IMR-90 (cell line): ENCODE measurements at regions not wholly inside any gene's neighbourhood (a gene's known extent, or its start where the extent isn't known, plus 50 kb on each side); places are given as distances from the start of the nearest gene placed in this dataset.

ENCODE experiments used
- ATAC-seq: fragments of 200-7000 bp; cut with Tn5 transposase; 2 replicates; pipeline ENCODE4 v1.9.1; 2020; ENCODE audit warnings: low read depth, mild to moderate bottlenecking, moderate library complexity
- BruUV-seq: library from RNA; stranded (reverse); fragments of 400-500 nt; replicated peaks from 2 replicates; lab custom pipeline; 2021; lab: Mats Ljungman, UMichigan
- CTCF ChIA-PET: fragments of 300-600 bp; formaldehyde crosslinking; extraction: SDS; loops from one replicate; lab custom pipeline; 2021; ENCODE audit warnings: antibody characterized with exemption; lab: Yijun Ruan, JAX
- POLR2A ChIA-PET: fragments of 300-600 bp; sonication (Branson Sonifier 250); formaldehyde crosslinking; loops from one replicate; lab custom pipeline; 2022; ENCODE audit warnings: antibody characterized with exemption; ENCODE audit not compliant: unreplicated experiment; lab: Charles Lee
- DNase-seq: peaks from one replicate; pipeline ENCODE4 v3.0.0; 2013
- H2AFZ ChIP-seq: replicated peaks from 2 replicates; pipeline ENCODE3; 2013; ENCODE audit warnings: low read length, mild to moderate bottlenecking; ENCODE audit not compliant: poor library complexity
- H2AK5ac ChIP-seq: 2 replicates; pipeline ENCODE4 v1.6.1; 2013; ENCODE audit warnings: low read depth, low read length, inconsistent platforms
- H2AK9ac ChIP-seq: replicated peaks from 2 replicates; pipeline ENCODE3; 2013; ENCODE audit warnings: mild to moderate bottlenecking, low read depth, low read length, moderate library complexity; ENCODE audit not compliant: poor library complexity
- H2BK120ac ChIP-seq: 2 replicates; pipeline ENCODE4 v1.6.1; 2013; ENCODE audit warnings: low read depth, low read length, inconsistent platforms
- H2BK15ac ChIP-seq: 3 replicates; pipeline ENCODE4 v1.6.1; 2013; ENCODE audit warnings: low read depth, low read length, inconsistent platforms
- H2BK20ac ChIP-seq: 2 replicates; pipeline ENCODE4 v1.6.1; 2013; ENCODE audit warnings: low read depth, mild to moderate bottlenecking, inconsistent platforms, low read length, moderate library complexity
- H2BK5ac ChIP-seq: 2 replicates; pipeline ENCODE4 v1.6.1; 2013; ENCODE audit warnings: mild to moderate bottlenecking, low read depth, low read length, inconsistent platforms; ENCODE audit not compliant: poor library complexity, severe bottlenecking
- H3K14ac ChIP-seq: replicated peaks from 2 replicates; pipeline ENCODE4 v1.6.1; 2013; ENCODE audit warnings: low read depth, low read length, inconsistent platforms
- H3K18ac ChIP-seq: 2 replicates; pipeline ENCODE4 v1.6.1; 2013; ENCODE audit warnings: low read depth, low read length, control low read depth
- H3K23ac ChIP-seq: 2 replicates; pipeline ENCODE4 v1.6.1; 2013; ENCODE audit warnings: low read depth, low read length, inconsistent platforms
- H3K27ac ChIP-seq: 2 replicates; pipeline ENCODE4 v1.5.1; 2013; ENCODE audit warnings: mild to moderate bottlenecking, control low read depth, low read length; ENCODE audit not compliant: insufficient read depth
- H3K27me3 ChIP-seq: 2 replicates; pipeline ENCODE4 v1.6.1; 2013; ENCODE audit warnings: low read length; ENCODE audit not compliant: control insufficient read depth, insufficient read depth
- H3K36me3 ChIP-seq: 2 replicates; pipeline ENCODE4 v1.6.1; 2013; ENCODE audit warnings: low read length, mixed read lengths; ENCODE audit not compliant: control insufficient read depth, insufficient read depth
- H3K4ac ChIP-seq: 2 replicates; pipeline ENCODE4 v1.6.1; 2013; ENCODE audit warnings: low read depth, low read length, inconsistent platforms
- H3K4me1 ChIP-seq: 2 replicates; pipeline ENCODE4 v1.6.1; 2013; ENCODE audit warnings: low read length, mixed read lengths; ENCODE audit not compliant: control insufficient read depth, insufficient read depth
- H3K4me2 ChIP-seq: 2 replicates; pipeline ENCODE4 v1.6.1; 2013; ENCODE audit warnings: low read depth, mild to moderate bottlenecking, control low read depth, low read length, moderate library complexity
- H3K4me3 ChIP-seq: 2 replicates; pipeline ENCODE4 v1.5.1; 2013; ENCODE audit warnings: low read depth, mild to moderate bottlenecking, control low read depth, low read length, moderate library complexity; ENCODE audit not compliant: insufficient read depth
- H3K56ac ChIP-seq: 2 replicates; pipeline ENCODE4 v1.6.1; 2013; ENCODE audit warnings: low read length, inconsistent platforms; ENCODE audit not compliant: insufficient read depth; ENCODE audit errors: extremely low read depth
- H3K79me1 ChIP-seq, 2 experiments: 2 replicates each; pipeline ENCODE4 v1.6.1; 2013; ENCODE audit warnings: low read length in 2 of 2, inconsistent platforms in 1 of 2, low read depth in 1 of 2
- H3K9ac ChIP-seq: 2 replicates; pipeline ENCODE4 v1.6.1; 2013; ENCODE audit warnings: low read depth, low read length, control low read depth
- H3K9me1 ChIP-seq: 2 replicates; pipeline ENCODE4 v1.6.1; 2013; ENCODE audit warnings: low read length, inconsistent platforms; ENCODE audit not compliant: insufficient read depth
- H3K9me3 ChIP-seq: 2 replicates; pipeline ENCODE4 v1.6.1; 2013; ENCODE audit warnings: low read length; ENCODE audit not compliant: control insufficient read depth, insufficient read depth
- H4K20me1 ChIP-seq: 2 replicates; pipeline ENCODE4 v1.6.1; 2013; ENCODE audit warnings: low read length, inconsistent platforms; ENCODE audit not compliant: insufficient read depth
- H4K5ac ChIP-seq: 2 replicates; pipeline ENCODE4 v1.6.1; 2013; ENCODE audit warnings: mild to moderate bottlenecking, low read depth, low read length, control low read depth
- H4K8ac ChIP-seq, 2 experiments: 2 replicates each; pipeline ENCODE4 v1.6.1; 2013; ENCODE audit warnings: low read depth in 2 of 2, low read length in 2 of 2, control low read depth in 1 of 2, inconsistent platforms in 1 of 2
- H4K91ac ChIP-seq: 2 replicates; pipeline ENCODE4 v1.6.1; 2013; ENCODE audit warnings: low read depth, low read length, inconsistent platforms; ENCODE audit not compliant: insufficient read depth
- BHLHE40 ChIP-seq: fragments of 150-350 bp; IDR thresholded peaks from 2 replicates; pipeline ENCODE4 v1.6.1; 2016; ENCODE audit warnings: mild to moderate bottlenecking, low read depth, low read length
- CEBPB ChIP-seq: IDR thresholded peaks from 2 replicates; pipeline ENCODE4 v1.6.1; 2012; ENCODE audit warnings: low read depth, low read length, improper control_type of control experiment
- CHD1 ChIP-seq: IDR thresholded peaks from 2 replicates; pipeline ENCODE4 v1.6.1; 2012; ENCODE audit warnings: low read depth, low read length, improper control_type of control experiment
- CTCF ChIP-seq: conservative IDR thresholded peaks from 2 replicates; pipeline ENCODE4 v1.5.1; 2012; ENCODE audit warnings: mild to moderate bottlenecking, low read depth, low read length, improper control_type of control experiment
- ELK1 ChIP-seq: fragments of 150-350 bp; IDR thresholded peaks from 2 replicates; pipeline ENCODE4 v1.6.1; 2016; ENCODE audit warnings: low read depth, mild to moderate bottlenecking, low read length, moderate library complexity, borderline replicate concordance
- FOS ChIP-seq: fragments of 150-350 bp; IDR thresholded peaks from 2 replicates; pipeline ENCODE4 v1.6.1; 2016; ENCODE audit warnings: low read depth, low read length
- MAFK ChIP-seq: IDR thresholded peaks from 2 replicates; pipeline ENCODE4 v1.6.1; 2012; ENCODE audit warnings: low read depth, low read length, improper control_type of control experiment
- MAZ ChIP-seq: IDR thresholded peaks from 2 replicates; pipeline ENCODE4 v1.6.1; 2012; ENCODE audit warnings: low read depth, mild to moderate bottlenecking, low read length, improper control_type of control experiment, moderate library complexity, borderline replicate concordance
- MXI1 ChIP-seq: IDR thresholded peaks from 2 replicates; pipeline ENCODE4 v1.6.1; 2012; ENCODE audit warnings: low read depth, mild to moderate bottlenecking, low read length, moderate library complexity, borderline replicate concordance
- NFE2L2 ChIP-seq: fragments of 150-350 bp; IDR thresholded peaks from 2 replicates; pipeline ENCODE4 v1.6.1; 2016; ENCODE audit warnings: low read depth, mild to moderate bottlenecking, low read length
- POLR2A ChIP-seq: IDR thresholded peaks from 2 replicates; pipeline ENCODE4 v1.6.1; 2012; ENCODE audit warnings: mild to moderate bottlenecking, low read depth, low read length
- RAD21 ChIP-seq: IDR thresholded peaks from 2 replicates; pipeline ENCODE4 v1.6.1; 2012; ENCODE audit warnings: low read length, improper control_type of control experiment
- RCOR1 ChIP-seq: IDR thresholded peaks from 2 replicates; pipeline ENCODE4 v1.6.1; 2012; ENCODE audit warnings: mild to moderate bottlenecking, low read length, improper control_type of control experiment; ENCODE audit not compliant: insufficient replicate concordance
- RFX5 ChIP-seq: IDR thresholded peaks from 2 replicates; pipeline ENCODE4 v1.8.0; 2012; ENCODE audit warnings: low read depth, mild to moderate bottlenecking, low read length, moderate library complexity
- SMC3 ChIP-seq: fragments of 150-350 bp; IDR thresholded peaks from 2 replicates; pipeline ENCODE4 v1.6.1; 2016; ENCODE audit warnings: low read depth, mild to moderate bottlenecking, antibody characterized with exemption, low read length, moderate library complexity
- USF2 ChIP-seq: fragments of 150-350 bp; IDR thresholded peaks from 2 replicates; pipeline ENCODE4 v1.6.1; 2017; ENCODE audit warnings: mild to moderate bottlenecking, antibody characterized with exemption, low read length, low read depth
- WGBS, 2 experiments: methylation state at CpG; one replicate each; pipeline versions ENCODE4 v1.1.5 to v1.1.7; 2013; ENCODE audit warnings: missing lambda C conversion rate in 2 of 2; ENCODE audit not compliant: insufficient read length in 1 of 2; ENCODE audit errors: extremely low coverage in 2 of 2; 5-methylcytosine and 5-hydroxymethylcytosine counted together
- dilution Hi-C: fragments of 300-500 bp; cut with HindIII; formaldehyde crosslinking; loops from one replicate; pipeline ENCODE4 v1.14.3; 2018; ENCODE audit warnings: low sequenced_read_pairs; ENCODE audit not compliant: unreplicated experiment
- in situ Hi-C: fragments of 300-500 bp; cut with MboI; formaldehyde crosslinking; loops from 3 replicates; pipeline ENCODE4 v1.14.3; 2019; ENCODE audit warnings: low sequenced_read_pairs, inconsistent platforms, mixed read lengths
- intact Hi-C: fragments of 100-400 bp; cut with micrococcal nuclease; formaldehyde crosslinking; loops from 2 replicates; pipeline ENCODE4 v1.10.0; 2022

- dilution Hi-C loops (no loop called here), in situ Hi-C loops (loop anchor here (10.0 kb wide), 1 partner anchor 467 kb away; no protein-coding TSS in a partner anchor), intact Hi-C loops (loop anchor here (1.0 kb wide), 1 partner anchor 474 kb away; no protein-coding TSS in a partner anchor)
- CTCF ChIA-PET: interaction anchor here (0.5 to 1.4 kb wide), 5 partner anchors 11 to 993 kb away, joined by 3 to 6 read pairs (median 3); no protein-coding TSS in a partner anchor
- Histone ChIP-seq H3K4ac (no peak overlapping the region), H3K4me2 (no peak overlapping the region), H4K8ac (no peak overlapping the region), H4K5ac (no peak overlapping the region), H3K23ac (no peak overlapping the region), H4K91ac (no peak overlapping the region), H2AK5ac (no peak overlapping the region), H2AK9ac (no peak overlapping the region), H3K4me3 (no peak overlapping the region), H2AFZ (no peak overlapping the region), H3K14ac (no peak overlapping the region), H2BK20ac (no peak overlapping the region), H3K36me3 (no peaks in the 10 kb centered on the region), H3K18ac (no peak overlapping the region), H3K9me1 (no peaks in the 10 kb centered on the region), H4K20me1 (no peaks in the 10 kb centered on the region), H3K9ac (no peak overlapping the region), H3K56ac (no peak overlapping the region), H2BK15ac (no peak overlapping the region), H2BK120ac (no peak overlapping the region), H3K79me1 (no peaks in the 10 kb centered on the region), H2BK5ac (no peak overlapping the region), H3K9me3 (no peaks in the 10 kb centered on the region), H3K27me3 (no peaks in the 10 kb centered on the region), H3K4me1 (no peaks in the 10 kb centered on the region), H3K27ac (no peak overlapping the region)
- ATAC-seq (no peak), DNase-seq (no peak)
- BruUV-seq: no TSS peak
- WGBS, 2 experiments: no CpG with 5 or more reads among the region's 1 CpG
- TF ChIP-seq RFX5: no peak
- no peak for TF ChIP-seq RAD21
- TF ChIP-seq ELK1: no peak
- no peak for TF ChIP-seq MAZ
- no peak for TF ChIP-seq CEBPB
- TF ChIP-seq MAFK: no peak
- TF ChIP-seq NFE2L2: no peak
- no peak for TF ChIP-seq CHD1
- no peak for TF ChIP-seq POLR2A
- no peak for TF ChIP-seq CTCF
- no peak for TF ChIP-seq BHLHE40
- TF ChIP-seq USF2: no peak
- TF ChIP-seq FOS: no peak
- no peak for TF ChIP-seq RCOR1
- TF ChIP-seq SMC3: no peak
- TF ChIP-seq MXI1: no peak
- POLR2A ChIA-PET: no interaction called here
These were observed 555.3 kb downstream of the BUD13 start for GRCh38 chr11:116217441-116217840.
